ENCODE measurements at regions not wholly inside any gene's neighbourhood (a gene's known extent, or its start where the extent isn't known, plus 50 kb on each side); places are given as distances from the start of the nearest gene placed in this dataset.
A peak's percentile ranks its signal among the peaks of the same experiment; 100 is the strongest.

GRCh38 chr9:84397822-84398221, 57.3 kb upstream of the SLC28A3 start:
- H3K9me3 ChIP-seq (ENCODE audit: control insufficient read depth, insufficient read depth, low read length): peaks cover 3% of the 10 kb centered on the region; the same call in 1 of the 2 replicates
- H4K20me1 ChIP-seq (ENCODE audit: insufficient read depth, low read length): no peaks in the 10 kb centered on the region
- DNase-seq (peak; percentile 62), ATAC-seq (ENCODE audit: low read depth) (peak; percentile 62)
- H2BK20ac ChIP-seq (ENCODE audit: low read depth, low read length): no peak overlapping the region
- in situ Hi-C loops (cut with MboI; ENCODE audit: low sequenced_read_pairs) (loop anchor here (5.0 to 10.0 kb wide), 2 partner anchors 1209 to 1387 kb away; no protein-coding TSS in a partner anchor), dilution Hi-C loops (cut with HindIII; ENCODE audit: low sequenced_read_pairs, unreplicated experiment) (no loop called here), intact Hi-C loops (cut with micrococcal nuclease) (loop anchor here (1.0 to 5.0 kb wide), 4 partner anchors 384 to 1499 kb away; no protein-coding TSS in a partner anchor)
- WGBS, 2 experiments (ENCODE audit: extremely low coverage in 2 of 2, insufficient read length in 1 of 2): no CpG with 5 or more reads among the region's 8 CpGs
- BruUV-seq (replicated peaks): no TSS peak
- no peak overlapping the region for H2AK5ac ChIP-seq (ENCODE audit: low read depth, low read length)
- H2BK15ac ChIP-seq (ENCODE audit: low read depth, low read length): no peak overlapping the region
- H3K9ac ChIP-seq (ENCODE audit: low read depth, low read length): no peak overlapping the region
- H3K4me2 ChIP-seq (ENCODE audit: low read depth, low read length): no peak overlapping the region
- H3K56ac ChIP-seq (ENCODE audit: extremely low read depth, insufficient read depth, low read length): no peak overlapping the region
- H3K79me1 ChIP-seq (ENCODE audit: low read depth in 1 of 2, low read length in 2 of 2): no peaks in the 10 kb centered on the region
- no peak overlapping the region for H3K18ac ChIP-seq (ENCODE audit: low read depth, low read length)
- no peak overlapping the region for H3K23ac ChIP-seq (ENCODE audit: low read depth, low read length)
- H3K4me1 ChIP-seq (ENCODE audit: control insufficient read depth, insufficient read depth, low read length): no peaks in the 10 kb centered on the region
- no peak overlapping the region for H4K91ac ChIP-seq (ENCODE audit: insufficient read depth, low read depth, low read length)
- no peak overlapping the region for H4K5ac ChIP-seq (ENCODE audit: low read depth, low read length)
- no peak overlapping the region for H3K4me3 ChIP-seq (ENCODE audit: insufficient read depth, low read depth, low read length)
- no peak overlapping the region for H2AK9ac ChIP-seq (replicated peaks; ENCODE audit: low read depth, low read length, poor library complexity)
- H3K14ac ChIP-seq (replicated peaks; ENCODE audit: low read depth, low read length): no peak overlapping the region
- no peaks in the 10 kb centered on the region for H3K36me3 ChIP-seq (ENCODE audit: control insufficient read depth, insufficient read depth, low read length)
- H3K4ac ChIP-seq (ENCODE audit: low read depth, low read length): no peak overlapping the region
- no peak overlapping the region for H4K8ac ChIP-seq (ENCODE audit: low read depth in 2 of 2, low read length in 2 of 2)
- peaks cover 3% of the 10 kb centered on the region; the same call in 1 of the 2 replicates for H3K27me3 ChIP-seq (ENCODE audit: control insufficient read depth, insufficient read depth, low read length)
- no peaks in the 10 kb centered on the region for H3K9me1 ChIP-seq (ENCODE audit: insufficient read depth, low read length)
- H2BK5ac ChIP-seq (ENCODE audit: low read depth, low read length, poor library complexity, severe bottlenecking): no peak overlapping the region
- H2BK120ac ChIP-seq (ENCODE audit: low read depth, low read length): no peak overlapping the region
- ChIA-PET POLR2A (ENCODE audit: unreplicated experiment) (interaction anchor here (1.0 kb wide), 1 partner anchor 1212 kb away, joined by 5 read pairs; no protein-coding TSS in a partner anchor), CTCF (interaction anchor here (0.5 to 2.1 kb wide), 8 partner anchors 8 to 1212 kb away, joined by 3 to 13 read pairs (median 4); no protein-coding TSS in a partner anchor)
- peak overlapping the region; percentile 47 for H2AFZ ChIP-seq (replicated peaks; ENCODE audit: low read length, poor library complexity)
- TF ChIP-seq FOS (IDR thresholded peaks at IDR 0.05; ENCODE audit: low read depth, low read length) (peak; percentile 78; the same call in 1 of the 2 replicates), RAD21 (IDR thresholded peaks at IDR 0.05; ENCODE audit: low read length) (no peak), BHLHE40 (IDR thresholded peaks at IDR 0.05; ENCODE audit: low read depth, low read length) (peak; percentile 49; the same call in 1 of the 2 replicates)
- no peak overlapping the region for H3K27ac ChIP-seq (ENCODE audit: insufficient read depth, low read length)

All from IMR-90 (cell line).